ENCODE measurements at regions not wholly inside any gene's neighbourhood (a gene's known extent, or its start where the extent isn't known, plus 50 kb on each side); places are given as distances from the start of the nearest gene placed in this dataset.

DNA sequence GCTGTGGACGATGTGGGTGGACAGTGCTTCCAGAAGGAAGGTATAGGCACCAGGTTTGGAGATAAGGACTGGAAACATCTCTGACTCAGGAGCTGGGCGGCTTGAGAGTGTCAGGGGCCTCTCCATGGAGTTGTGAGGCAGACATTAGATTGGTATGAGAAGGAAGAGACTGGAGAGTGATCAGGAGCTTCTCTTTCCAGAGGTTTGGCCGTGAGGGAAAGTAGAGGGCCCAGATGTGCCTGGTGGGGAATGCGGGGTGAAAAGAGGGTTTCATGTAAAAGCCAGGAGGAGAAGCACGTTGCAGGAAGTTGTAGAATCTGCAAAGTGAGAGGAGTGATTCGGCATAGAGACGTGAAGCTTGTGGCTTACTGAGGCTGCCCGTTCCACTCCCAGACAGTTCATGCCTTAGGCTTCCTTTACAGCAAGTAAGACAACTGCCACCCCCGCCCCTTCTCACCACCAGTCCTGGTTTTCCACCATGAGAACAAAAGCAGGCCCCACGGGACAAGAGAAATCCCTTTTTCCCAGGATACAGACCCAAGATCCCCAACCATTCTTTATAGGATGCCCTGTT, 166.3 kb upstream of the HDAC4 start:
- H4K20me1 ChIP-seq (ENCODE audit: control insufficient read depth, extremely low read depth, insufficient read depth, low read length) = no peaks in the 10 kb centered on the region
- H3K9ac ChIP-seq (ENCODE audit: control insufficient read depth, extremely low read depth, insufficient read depth, low read length) = no peak overlapping the region
- dilution Hi-C loops (cut with MboI; ENCODE audit: extremely low pct_ligation_motif_present, low sequenced_read_pairs) = no loop called here
- H3K36me3 ChIP-seq (ENCODE audit: control insufficient read depth in 2 of 2, extremely low read depth in 1 of 2, insufficient read depth in 2 of 2, low read length in 2 of 2) = no peaks in the 10 kb centered on the region
- no peaks in the 10 kb centered on the region for H3K4me1 ChIP-seq (ENCODE audit: control insufficient read depth, extremely low read depth, insufficient read depth, low read length)
- no peak overlapping the region for H3K4me2 ChIP-seq (ENCODE audit: control insufficient read depth, extremely low read depth, insufficient read depth, low read depth, low read length)
- no peak overlapping the region for H2AFZ ChIP-seq (ENCODE audit: control insufficient read depth, low read length)
- no peak overlapping the region for H3K4me3 ChIP-seq (ENCODE audit: control insufficient read depth in 2 of 3, extremely low read depth in 1 of 3, insufficient read depth in 2 of 3, low read depth in 1 of 3, low read length in 3 of 3)
- FAIRE-seq (no peak), DNase-seq (ENCODE audit: low read depth, low spot score) (no peak)
- peaks cover 5% of the 10 kb centered on the region for H3K9me3 ChIP-seq (ENCODE audit: control insufficient read depth, low read depth, low read length)
- no peak overlapping the region for H3K27ac ChIP-seq (ENCODE audit: control insufficient read depth, insufficient read depth, low read length)
- H3K9me1 ChIP-seq (ENCODE audit: control insufficient read depth, extremely low read depth, insufficient read depth, low read length) = no peaks in the 10 kb centered on the region
- no peak for TF ChIP-seq EZH2 (IDR thresholded peaks at IDR 0.05; ENCODE audit: low read length)
- TF ChIP-seq, protein P1, sequence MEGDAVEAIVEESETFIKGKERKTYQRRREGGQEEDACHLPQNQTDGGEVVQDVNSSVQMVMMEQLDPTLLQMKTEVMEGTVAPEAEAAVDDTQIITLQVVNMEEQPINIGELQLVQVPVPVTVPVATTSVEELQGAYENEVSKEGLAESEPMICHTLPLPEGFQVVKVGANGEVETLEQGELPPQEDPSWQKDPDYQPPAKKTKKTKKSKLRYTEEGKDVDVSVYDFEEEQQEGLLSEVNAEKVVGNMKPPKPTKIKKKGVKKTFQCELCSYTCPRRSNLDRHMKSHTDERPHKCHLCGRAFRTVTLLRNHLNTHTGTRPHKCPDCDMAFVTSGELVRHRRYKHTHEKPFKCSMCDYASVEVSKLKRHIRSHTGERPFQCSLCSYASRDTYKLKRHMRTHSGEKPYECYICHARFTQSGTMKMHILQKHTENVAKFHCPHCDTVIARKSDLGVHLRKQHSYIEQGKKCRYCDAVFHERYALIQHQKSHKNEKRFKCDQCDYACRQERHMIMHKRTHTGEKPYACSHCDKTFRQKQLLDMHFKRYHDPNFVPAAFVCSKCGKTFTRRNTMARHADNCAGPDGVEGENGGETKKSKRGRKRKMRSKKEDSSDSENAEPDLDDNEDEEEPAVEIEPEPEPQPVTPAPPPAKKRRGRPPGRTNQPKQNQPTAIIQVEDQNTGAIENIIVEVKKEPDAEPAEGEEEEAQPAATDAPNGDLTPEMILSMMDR (optimal IDR thresholded peaks at IDR 0.05 in 1 of 3, IDR thresholded peaks at IDR 0.05 in 1 of 3, conservative IDR thresholded peaks at IDR 0.05 in 1 of 3; ENCODE audit: extremely low read depth in 1 of 3, insufficient read depth in 2 of 3, low read length in 3 of 3) = no peak
- H3K27me3 ChIP-seq (ENCODE audit: control insufficient read depth, extremely low read depth, insufficient read depth, low read length) = peaks cover 31% of the 10 kb centered on the region
- H3K79me2 ChIP-seq (ENCODE audit: control insufficient read depth, insufficient read depth, low read length) = no peaks in the 10 kb centered on the region

DNA sequence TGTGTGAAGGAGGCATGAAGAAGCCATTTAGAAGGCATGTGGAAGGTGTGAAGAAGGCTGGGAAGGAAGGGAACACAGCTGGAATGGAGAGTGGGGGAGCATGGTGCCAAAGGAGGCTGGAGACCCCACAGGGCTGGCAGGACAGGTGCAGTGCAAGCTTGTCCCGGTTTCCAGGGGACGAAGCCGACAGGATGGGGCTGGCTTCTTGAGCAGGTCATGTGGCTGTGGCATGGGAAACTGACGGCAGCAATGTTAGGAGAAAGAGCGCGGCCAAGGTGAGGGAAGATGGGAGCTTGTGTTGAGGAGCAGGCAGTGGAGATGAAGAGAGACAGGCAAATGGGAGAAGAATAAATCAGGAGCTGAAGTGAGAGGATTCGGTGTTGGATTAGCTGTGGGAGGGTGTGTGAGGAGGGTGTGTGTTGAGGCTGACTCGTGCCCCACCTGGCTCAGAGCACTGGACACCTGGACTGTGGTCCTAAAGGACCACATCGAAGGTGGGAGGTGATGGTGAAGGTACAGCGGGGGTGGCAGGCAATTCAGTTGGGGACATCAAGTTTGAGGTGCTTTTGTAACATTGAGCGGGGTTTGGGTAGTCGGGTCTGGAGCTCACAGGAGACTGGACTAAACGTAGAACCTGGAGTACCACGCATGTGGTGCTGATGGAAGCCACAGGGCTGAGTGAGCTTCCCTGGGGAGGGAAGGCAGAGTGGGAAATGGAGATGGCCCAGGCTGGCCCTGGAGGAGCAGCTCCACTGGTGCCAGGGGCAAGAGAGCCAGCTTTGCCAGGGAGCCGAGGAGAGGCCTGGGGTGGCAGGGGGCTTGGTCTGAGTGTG, 165.6 kb upstream of the HDAC4 start:
- TF ChIP-seq, protein P1 (optimal IDR thresholded peaks at IDR 0.05 in 1 of 3, IDR thresholded peaks at IDR 0.05 in 1 of 3, conservative IDR thresholded peaks at IDR 0.05 in 1 of 3; ENCODE audit: extremely low read depth in 1 of 3, insufficient read depth in 2 of 3, low read length in 3 of 3) = no peak
- TF ChIP-seq EZH2 (IDR thresholded peaks at IDR 0.05; ENCODE audit: low read length) = no peak
- no peaks in the 10 kb centered on the region for H3K36me3 ChIP-seq (ENCODE audit: control insufficient read depth in 2 of 2, extremely low read depth in 1 of 2, insufficient read depth in 2 of 2, low read length in 2 of 2)
- no peak overlapping the region for H3K4me3 ChIP-seq (ENCODE audit: control insufficient read depth in 2 of 3, extremely low read depth in 1 of 3, insufficient read depth in 2 of 3, low read depth in 1 of 3, low read length in 3 of 3)
- peaks cover 31% of the 10 kb centered on the region for H3K27me3 ChIP-seq (ENCODE audit: control insufficient read depth, extremely low read depth, insufficient read depth, low read length)
- DNase-seq (ENCODE audit: low read depth, low spot score) (no peak), FAIRE-seq (no peak)
- no peaks in the 10 kb centered on the region for H3K9me1 ChIP-seq (ENCODE audit: control insufficient read depth, extremely low read depth, insufficient read depth, low read length)
- H3K4me2 ChIP-seq (ENCODE audit: control insufficient read depth, extremely low read depth, insufficient read depth, low read depth, low read length) = no peak overlapping the region
- H3K79me2 ChIP-seq (ENCODE audit: control insufficient read depth, insufficient read depth, low read length) = no peaks in the 10 kb centered on the region
- H3K9ac ChIP-seq (ENCODE audit: control insufficient read depth, extremely low read depth, insufficient read depth, low read length) = no peak overlapping the region
- H3K9me3 ChIP-seq (ENCODE audit: control insufficient read depth, low read depth, low read length) = peaks cover 5% of the 10 kb centered on the region
- H3K27ac ChIP-seq (ENCODE audit: control insufficient read depth, insufficient read depth, low read length) = no peak overlapping the region
- dilution Hi-C loops (cut with MboI; ENCODE audit: extremely low pct_ligation_motif_present, low sequenced_read_pairs) = no loop called here
- no peaks in the 10 kb centered on the region for H4K20me1 ChIP-seq (ENCODE audit: control insufficient read depth, extremely low read depth, insufficient read depth, low read length)
- H3K4me1 ChIP-seq (ENCODE audit: control insufficient read depth, extremely low read depth, insufficient read depth, low read length) = no peaks in the 10 kb centered on the region
- no peak overlapping the region for H2AFZ ChIP-seq (ENCODE audit: control insufficient read depth, low read length)

Measured in keratinocyte (primary cell).